Activated CD4-positive, alpha-beta T cell treated with anti-CD3 and anti-CD28 coated beads, Interleukin-2, amount 50 U/mL, for 16 hours (primary cell): ENCODE measurements at regions not wholly inside any gene's neighbourhood (a gene's known extent, or its start where the extent isn't known, plus 50 kb on each side); places are given as distances from the start of the nearest gene placed in this dataset.

Experiments used
- DNase-seq: peaks from one replicate; pipeline ENCODE4 v3.0.0-alpha.2; 2020

DNA sequence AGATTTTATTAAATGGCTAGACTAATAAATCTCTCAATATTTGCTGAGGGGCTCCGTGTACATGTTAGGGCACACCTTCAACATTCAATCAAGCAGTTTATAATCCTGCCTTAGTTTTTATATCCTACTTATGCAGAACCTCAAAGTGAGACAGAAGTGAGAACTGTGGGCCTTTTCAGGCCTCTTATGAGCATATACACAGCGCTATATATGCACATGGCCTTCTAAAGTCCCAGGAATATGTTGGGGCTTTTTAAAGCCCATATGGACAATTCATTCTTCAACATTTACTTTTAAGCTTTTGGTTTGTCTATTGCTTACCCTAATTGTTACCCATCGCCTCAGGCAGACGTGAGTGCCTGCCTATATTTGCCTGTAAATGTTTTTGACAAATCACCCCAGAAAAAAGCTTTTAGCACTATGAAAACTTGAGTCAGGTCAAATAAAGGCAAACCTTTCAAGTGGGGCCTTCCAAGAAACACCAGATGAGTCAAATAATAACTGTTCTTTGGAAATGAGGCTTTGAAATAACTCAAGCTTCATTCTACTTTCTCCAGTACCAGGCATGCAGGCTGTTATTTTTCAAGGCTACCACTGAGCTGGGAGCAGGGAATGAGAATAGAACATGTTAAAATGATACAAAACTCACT, 58.2 kb downstream of the ESM1 start:
- DNase-seq, result peak; percentile 72

- DNase-seq, result no peak
Measured at GRCh38 chr5:54924487-54924886, 60.9 kb downstream of the ESM1 start.

- no peak for DNase-seq
Measured at GRCh38 chr5:54917323-54917722, 68.1 kb downstream of the ESM1 start.

- DNase-seq, result no peak
Measured at GRCh38 chr5:54915466-54916027, 69.8 kb downstream of the ESM1 start.

GRCh38 chr5:54912021-54912420, 73.4 kb downstream of the ESM1 start:
- DNase-seq, result no peak

GRCh38 chr5:54909911-54910870, 75.2 kb downstream of the ESM1 start:
- DNase-seq, result no peak

GRCh38 chr5:54908774-54909525, 76.4 kb downstream of the ESM1 start:
- DNase-seq, result no peak

DNA sequence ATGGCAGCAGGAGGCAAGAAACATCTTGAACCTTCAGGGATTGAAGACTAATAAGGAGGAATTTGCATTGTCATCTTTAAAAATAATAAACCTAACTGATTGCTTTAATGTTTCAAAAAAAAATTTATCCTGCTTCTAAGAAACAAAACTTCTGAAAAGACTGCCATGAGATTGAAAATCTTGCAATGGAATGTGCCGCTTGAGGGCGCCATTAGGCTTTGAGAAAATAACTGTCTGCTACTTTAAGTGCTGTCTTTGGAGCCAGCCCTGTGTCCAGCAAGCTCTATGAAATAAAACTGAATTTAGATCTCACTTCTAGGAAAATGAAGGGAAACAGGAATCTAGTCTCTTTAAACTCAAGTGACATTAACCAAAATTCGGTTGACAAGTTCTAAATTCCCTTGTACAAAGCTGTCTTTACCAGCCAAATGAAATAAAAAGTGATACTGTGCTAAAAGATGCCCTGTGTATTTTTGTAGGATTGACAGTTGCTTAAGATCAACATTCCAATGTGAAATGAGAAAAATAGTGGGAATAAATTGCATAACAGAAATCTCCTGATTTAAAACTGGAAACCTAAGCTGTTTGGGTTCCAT, 79.4 kb downstream of the ESM1 start:
- peak; percentile 70 for DNase-seq

DNA sequence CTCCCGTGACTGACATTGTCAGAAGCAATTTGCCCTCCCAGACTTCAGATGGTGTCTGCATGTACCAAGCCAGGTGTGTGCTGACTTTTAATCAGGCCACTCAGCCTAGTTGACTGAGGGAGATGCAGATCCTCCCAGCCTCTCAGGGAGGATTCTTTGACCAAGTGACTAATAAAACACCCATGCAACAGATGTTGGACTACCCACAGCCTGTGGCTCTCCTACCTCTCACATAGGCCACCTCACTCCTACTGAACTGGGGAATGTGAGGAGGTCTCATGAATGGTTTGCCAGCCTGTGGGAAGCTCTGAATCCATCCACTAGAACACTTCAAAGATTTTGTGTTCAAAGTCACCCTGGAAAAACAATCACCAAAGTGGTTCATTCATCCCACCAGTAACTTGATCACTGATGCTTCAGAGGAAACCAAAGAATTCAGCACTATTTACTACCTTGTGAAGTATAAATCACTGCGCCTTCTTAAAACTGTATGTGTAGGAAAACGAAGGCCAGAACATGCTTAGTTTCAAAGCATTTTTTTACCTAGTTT, 80.1 kb downstream of the ESM1 start:
- DNase-seq, result no peak

GRCh38 chr5:54904425-54904824, 81.0 kb downstream of the ESM1 start:
- DNase-seq, result no peak

DNA sequence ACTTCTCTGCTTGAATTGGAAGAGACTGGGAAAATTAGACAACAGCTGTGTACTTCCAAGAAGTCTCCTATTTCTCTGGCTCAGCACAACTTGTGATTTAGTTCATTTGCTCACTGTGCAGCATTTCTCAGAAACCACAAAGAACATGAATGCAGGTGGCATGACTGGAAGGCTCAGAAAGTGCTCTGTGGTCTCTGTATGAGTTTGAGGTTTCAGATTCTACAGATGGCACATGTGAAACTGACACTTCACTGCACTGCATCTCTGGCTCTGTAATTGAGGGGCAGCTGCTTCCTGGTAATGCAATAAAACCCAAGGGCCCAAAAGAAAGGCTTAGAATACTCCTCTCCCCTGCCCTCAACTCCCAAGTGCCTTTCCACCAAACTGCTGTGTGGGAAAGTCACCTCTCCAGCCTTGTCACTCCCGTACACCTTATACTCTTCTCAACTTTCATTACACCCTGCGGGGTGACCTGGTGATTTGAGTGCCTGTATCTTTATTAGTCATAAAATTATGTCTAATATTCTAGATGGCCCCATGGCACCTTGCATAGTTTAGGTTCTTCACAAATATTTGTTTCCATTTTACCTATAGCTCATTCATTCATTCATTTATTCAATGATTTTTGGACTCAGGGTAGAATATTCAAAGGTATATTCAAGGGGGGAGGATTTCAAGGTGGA, 82.5 kb downstream of the ESM1 start:
- peak; percentile 91 for DNase-seq

GRCh38 chr5:54900984-54901725, 84.2 kb downstream of the ESM1 start:
- DNase-seq, result peak; percentile 16

GRCh38 chr5:54897001-54897400, 88.4 kb downstream of the ESM1 start:
- no peak for DNase-seq

DNA sequence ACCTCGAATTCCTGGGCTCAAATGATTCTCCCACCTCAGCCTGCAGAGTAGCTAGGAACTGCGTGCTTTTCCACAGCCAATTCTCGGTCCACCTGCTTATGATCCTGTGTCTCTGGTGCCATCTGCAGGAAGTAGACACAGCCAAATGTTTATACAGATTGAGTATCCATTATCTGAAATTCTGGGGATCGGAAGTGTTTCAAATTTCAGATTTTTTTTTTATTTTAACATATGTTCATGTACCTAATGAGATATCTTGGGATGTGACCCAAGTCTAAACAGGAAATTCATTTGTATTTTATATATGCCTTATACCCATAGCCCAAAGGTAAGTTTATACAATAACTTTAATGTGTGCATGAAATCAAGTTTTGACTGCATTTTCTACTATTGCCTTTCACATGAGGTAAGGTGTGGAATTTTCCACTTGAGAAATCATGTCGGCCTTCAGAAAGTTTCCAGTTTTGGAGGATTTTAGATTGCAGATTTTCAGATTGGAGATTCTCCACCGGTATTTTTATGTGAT, 89.5 kb downstream of the ESM1 start:
- DNase-seq, result no peak

- DNase-seq, result no peak
Measured at GRCh38 chr5:54894957-54895815, 90.2 kb downstream of the ESM1 start.

GRCh38 chr5:54889826-54890225, 95.6 kb downstream of the ESM1 start:
- no peak for DNase-seq

DNA sequence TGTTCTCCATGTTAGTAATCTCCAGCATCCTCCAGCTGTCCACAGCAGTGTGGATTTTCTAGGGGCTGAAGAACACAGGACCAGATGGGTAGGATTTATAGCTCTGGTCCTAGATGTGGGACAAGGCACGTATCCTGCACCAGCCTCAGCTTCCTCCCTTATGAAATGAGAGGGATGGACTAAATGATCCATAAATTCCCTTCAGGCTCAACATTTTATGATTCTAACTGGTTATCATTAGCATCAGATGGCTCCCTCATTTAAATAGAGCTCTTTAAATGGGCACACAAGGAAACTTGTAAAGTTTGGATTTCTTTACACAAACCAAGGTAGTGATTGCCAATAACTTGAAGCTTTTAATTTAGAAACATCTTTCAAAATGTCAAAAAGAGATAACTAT, 97.7 kb downstream of the ESM1 start:
- no peak for DNase-seq

DNA sequence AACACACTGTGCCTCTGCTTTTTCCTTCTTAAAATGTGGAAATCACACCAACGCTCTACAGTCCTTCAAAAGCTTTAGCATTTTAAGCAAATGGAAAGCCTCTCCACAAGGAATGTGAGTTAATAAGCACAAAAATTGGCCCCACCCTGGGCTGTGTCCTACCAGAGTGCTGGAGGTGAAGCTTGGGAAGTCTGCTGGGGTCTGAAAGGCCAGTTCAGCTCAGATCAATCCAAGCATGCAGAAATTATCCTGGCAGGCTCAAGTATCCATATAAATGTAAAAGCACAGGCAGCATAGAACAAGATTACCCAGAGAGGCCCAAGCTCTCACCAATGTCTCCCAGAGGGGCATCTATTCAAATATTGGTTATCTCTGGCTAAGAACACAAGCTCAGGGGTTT, 98.5 kb downstream of the ESM1 start:
- no peak for DNase-seq

GRCh38 chr5:54885636-54886035, 99.8 kb downstream of the ESM1 start:
- DNase-seq, result no peak

- DNase-seq, result no peak
Measured at GRCh38 chr5:54884195-54884536, 101.2 kb downstream of the ESM1 start.
